NOMO-1 (cell line): ENCODE measurements at regions not wholly inside any gene's neighbourhood (a gene's known extent, or its start where the extent isn't known, plus 50 kb on each side); places are given as distances from the start of the nearest gene placed in this dataset.

Experiments
- DNase-seq, 2 experiments: peaks; one replicate each; lab custom pipeline; 2025; ENCODE audit not compliant: unreplicated experiment in 2 of 2; lab: John Stamatoyannopoulos, UW

DNA sequence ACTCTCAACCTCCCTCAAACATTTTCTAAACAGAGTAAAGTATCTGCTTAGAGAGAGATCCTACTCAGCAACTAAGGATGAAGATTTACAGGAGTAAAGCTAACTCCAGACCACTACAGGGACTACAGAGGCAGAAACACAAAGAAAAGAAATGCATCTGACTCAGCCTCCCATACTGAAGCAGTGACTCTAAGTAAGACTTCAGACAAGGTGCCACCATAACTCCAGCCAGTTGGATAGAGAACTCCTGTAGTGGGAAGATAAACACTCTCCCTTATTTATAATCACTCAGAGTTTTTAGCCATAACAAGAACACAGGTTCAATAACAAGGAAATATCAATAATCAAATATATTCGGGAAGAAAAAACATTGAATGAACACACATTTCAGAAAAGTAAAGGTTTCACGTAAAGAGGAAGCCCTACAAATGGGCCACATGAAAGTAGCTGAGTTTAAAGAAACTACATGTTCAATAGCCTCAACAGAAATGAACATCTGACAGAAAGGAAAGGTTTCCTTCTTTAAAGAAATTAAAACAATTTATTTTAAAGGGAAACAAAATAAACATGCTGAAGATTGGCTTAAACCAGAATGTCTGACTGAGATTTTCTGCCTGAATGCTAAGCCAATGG lies 519.9 kb downstream of the KCNJ3 start:
- no peak for DNase-seq

DNA sequence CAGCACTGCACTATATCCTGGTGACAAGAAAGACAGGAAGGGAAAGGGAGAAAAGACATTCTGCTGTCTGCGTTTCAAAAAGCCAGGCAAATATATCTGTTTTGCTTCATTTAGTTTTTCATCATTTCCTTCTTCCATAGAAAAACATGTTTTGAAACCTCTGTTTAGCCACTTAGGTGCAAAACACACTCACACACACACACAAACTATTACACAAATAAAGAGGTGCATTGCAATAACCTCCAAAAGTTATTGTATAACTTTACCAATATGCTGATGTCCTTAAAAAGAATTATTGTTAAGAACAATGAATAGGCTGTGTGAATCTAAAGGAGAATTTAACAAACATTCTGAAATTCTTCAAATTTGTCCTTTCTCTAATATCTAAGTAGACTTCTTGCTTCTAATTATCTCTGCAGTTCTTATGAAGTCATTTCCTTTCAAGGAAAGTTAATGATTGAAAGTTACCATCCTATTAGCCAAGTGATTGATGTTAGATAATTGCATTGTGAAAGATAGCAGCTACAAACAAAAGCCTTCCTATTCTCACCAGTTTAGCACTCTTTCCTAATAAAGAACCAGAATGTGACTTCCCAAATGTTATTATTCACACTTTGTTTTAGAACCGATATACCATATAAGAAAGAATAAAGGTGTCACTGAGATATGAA lies 516.7 kb downstream of the KCNJ3 start:
- no peak for DNase-seq

DNA sequence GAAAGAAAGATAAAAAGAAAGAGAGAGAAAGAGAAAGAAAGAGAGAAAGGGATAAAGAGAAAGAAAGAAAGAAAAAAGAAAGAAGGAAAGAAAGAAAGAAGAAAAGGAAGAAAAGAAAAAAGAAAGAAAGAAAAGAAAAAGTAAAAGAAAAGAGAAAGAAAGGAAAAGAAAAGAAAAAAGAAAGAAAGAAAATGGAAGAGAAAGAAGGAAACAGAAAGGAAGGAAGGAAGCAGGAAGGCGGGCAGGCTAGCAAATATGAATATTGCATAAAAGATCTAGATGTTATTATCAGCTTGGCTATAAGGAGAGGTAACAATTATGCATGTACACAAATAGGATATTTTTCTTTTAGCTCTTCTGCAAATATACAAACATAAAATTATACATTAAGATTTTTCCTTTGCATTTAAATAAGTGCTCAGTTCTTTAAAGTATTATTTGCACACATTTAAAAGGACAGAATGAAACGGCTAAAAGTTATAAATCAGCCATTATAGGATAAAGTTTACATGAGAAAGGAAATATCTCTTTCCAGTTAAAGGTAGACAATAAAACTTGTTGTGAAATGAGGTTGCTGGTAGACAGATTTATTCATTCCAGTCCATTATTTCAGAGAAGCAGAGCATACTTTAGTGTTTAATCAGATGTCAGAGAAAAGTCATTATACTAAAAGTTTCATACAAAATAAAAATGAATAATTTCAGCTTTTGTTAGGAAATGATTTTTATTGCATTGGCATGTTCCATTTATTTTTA lies 511.4 kb downstream of the KCNJ3 start:
- no peak for DNase-seq

DNA sequence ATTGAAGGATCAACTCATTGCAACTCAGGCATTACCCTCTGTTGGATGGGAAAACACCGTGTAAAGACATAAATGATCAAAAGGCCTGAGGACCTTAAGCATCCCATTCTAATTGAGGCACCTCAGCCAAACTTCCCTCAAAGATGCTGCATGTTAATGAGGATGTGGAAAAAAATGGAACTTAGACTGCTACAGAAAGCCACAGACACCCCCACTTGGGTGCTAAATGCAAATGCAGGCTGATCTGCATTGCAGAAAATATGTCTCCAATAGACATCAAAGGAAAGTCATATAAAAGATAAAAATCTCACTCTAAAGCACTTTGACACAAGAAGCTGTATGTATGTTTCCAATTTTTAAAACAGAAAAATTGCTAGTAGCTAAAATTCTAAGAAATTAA lies 504.7 kb downstream of the KCNJ3 start:
- DNase-seq: no peak

DNA sequence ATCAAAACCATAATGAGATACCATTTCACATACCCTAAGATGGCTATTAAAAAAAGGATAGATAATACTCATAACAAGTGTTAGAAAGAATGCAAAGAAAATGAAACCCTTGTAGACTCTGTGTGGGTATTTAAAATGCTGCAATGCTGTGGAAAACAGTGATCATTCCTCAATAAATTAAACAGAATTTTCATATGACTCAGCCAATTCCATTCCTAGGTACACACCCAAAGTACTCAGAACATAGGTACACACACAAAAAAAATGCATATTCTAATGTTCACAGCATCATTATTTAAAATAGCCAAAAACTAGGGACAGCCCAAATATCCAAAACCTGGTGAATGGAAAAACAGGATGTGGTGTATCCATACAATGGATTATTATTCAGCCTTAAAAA lies 502.3 kb downstream of the KCNJ3 start:
- DNase-seq: no peak

DNA sequence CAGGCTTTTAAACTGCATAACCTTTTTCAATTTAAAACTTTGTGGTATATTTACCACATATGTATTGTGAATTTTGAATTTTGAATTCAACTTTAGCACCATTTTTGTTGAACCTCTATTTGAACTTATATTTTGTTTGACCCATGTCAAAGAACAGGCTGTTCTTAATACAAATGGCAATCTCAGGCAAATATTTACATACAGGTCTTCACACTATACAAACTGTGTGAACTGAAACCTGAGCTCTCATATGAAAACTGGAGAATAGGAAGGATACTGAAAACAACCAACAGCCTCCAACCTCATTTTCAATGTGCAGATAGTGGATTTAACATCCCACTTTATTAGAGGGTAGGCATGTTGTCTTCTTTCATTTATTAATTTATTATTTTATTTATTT lies 491.8 kb downstream of the KCNJ3 start:
- no peak for DNase-seq

DNA sequence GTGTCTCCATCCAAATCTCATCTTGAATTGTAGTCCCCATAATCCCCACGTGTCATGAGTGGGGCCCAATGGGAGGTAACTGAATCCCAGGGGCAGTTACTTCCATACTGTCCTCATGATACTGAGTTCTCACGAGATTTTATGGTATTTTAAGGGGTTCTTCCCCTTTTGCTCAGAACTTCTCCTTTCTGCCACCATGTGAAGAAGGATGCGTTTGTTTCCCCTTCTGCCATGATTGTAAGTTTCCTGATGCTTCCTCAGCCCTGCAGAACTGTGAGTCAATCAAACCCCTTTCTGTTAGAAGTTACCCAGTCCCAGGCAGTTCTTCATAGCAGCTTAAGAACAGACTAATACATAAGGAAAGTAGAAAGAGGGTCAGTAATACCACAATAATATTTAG lies 480.4 kb downstream of the KCNJ3 start:
- DNase-seq: peak in 1 of 2 experiments; percentile 19

DNA sequence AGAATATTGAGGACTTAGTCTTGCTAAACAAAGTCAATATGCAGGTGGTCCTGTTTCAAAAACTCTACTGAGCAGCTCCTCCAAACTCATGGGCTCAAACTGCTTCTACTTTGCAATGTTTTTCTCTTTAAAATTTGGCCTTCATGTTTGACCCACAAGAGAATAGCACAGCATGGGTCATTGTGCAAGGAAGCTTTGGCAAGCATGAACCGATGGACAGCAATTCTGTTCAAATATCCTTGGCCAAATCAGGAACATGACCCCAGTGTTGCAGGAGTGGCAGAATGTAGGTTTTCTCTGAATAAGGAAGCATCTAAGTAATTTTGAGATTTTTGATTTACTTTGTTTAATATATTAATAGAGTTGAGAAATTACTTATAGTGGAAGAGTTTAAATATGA lies 477.9 kb downstream of the KCNJ3 start:
- no peak for DNase-seq

DNA sequence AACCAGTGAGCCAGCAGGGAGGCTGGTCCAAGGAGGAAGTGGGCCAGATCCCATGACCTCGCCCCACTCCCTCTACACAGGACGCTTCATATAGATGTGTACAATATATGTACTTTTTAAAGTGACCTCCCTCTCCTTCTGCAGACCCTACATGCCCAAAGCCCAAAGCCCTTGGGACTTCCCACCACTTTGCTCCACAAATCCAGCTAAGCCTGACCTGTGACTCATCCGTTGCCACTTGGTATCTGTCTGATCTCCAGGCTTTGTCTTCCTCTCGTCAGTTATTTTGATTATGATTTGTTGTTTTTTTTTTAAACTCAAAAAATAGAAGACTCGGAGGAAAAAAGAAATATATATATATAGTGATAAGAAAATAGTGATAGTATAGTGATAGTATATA lies 470.8 kb downstream of the KCNJ3 start:
- no peak for DNase-seq

DNA sequence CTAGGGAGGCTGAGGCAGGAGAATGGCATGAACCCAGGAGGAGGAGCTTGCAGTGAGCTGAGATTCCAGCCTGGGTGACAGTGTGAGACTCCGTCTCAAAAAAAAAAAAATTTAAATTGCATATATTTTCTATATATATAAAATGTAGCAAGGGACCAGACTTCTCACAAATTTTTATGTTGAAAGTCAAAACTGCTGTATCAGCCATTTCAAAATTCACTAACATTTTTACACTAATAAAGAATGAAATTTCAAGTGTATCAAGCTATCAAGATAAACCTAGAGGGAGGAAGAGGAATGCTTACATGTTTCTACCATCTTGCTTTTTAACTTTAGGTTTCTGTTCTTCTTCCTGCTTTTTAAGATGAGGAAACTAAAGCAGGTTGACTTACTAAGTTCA lies 464.0 kb downstream of the KCNJ3 start:
- DNase-seq: no peak

DNA sequence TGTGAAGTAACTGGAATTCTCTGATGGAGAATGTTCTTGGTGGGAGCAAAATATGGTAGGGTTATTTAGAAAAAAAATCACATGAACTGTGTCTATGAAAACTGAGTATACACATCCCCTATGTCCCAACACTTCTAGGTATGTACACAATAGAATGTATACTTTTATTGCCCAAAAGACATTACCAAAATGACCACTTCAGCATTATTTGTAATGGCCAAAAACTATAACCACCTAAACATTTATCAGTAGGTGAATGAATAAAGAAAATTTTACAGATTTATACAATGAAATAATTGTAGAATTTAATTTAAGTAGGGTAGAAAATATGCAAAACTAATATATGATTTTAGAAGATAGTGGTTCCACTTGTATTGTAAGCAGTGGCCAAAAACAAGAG lies 462.8 kb downstream of the KCNJ3 start:
- no peak for DNase-seq

DNA sequence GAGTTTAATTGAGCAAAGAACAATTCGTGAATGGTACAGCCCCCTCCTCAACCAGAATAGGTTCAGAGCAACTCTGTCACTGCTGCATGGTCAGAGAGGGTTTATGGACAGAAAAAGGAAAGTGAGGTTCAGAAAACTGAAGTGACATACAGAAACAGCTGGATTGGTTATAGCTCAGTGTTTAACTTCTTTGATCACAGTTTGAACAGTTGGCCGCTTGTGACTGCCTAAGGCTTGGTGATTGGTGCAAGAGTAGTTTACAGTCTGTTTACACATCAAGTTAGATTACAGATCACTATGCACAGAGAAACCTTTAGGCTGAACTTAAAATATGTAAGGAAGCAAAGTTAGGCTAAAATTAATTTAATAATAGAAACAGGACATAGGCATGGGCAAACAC lies 459.2 kb downstream of the KCNJ3 start:
- DNase-seq: no peak

DNA sequence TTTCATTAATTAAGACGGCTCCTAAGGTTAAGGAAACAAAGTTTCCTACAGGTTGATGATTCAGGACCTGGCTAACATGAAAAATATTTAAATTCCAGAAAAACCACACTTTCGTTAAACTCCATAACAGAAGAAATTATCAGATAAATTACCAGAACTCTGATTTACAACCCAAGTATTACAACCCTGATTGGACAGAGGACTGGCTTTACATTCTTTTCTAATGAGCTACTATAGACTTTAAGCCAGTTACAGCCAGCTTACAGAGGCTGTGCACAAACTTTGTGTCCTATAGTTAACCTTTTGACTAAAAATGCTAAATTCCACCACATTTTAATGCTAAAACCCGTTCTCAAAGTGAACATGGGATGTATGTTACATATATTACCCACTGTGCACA lies 458.6 kb downstream of the KCNJ3 start:
- no peak for DNase-seq

DNA sequence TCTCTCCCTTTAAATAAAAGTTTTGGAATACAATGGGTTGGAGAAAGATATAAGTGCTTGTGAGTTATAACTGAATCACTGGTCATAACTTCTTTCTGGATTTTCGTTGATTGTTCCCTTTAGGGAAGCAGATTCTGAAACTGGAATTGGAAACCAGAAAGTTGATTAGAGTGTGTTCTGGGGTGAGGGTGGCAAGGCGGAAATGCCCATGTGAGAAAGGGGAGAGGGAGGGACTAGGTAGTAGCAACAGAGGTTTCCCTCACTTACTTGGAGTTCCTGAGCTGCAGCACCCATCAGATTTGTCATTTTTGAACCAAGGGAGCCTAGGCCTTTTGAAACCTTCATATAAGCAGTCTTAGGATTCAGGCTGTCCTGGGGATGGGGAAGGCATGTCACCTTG lies 453.4 kb downstream of the KCNJ3 start:
- no peak for DNase-seq

DNA sequence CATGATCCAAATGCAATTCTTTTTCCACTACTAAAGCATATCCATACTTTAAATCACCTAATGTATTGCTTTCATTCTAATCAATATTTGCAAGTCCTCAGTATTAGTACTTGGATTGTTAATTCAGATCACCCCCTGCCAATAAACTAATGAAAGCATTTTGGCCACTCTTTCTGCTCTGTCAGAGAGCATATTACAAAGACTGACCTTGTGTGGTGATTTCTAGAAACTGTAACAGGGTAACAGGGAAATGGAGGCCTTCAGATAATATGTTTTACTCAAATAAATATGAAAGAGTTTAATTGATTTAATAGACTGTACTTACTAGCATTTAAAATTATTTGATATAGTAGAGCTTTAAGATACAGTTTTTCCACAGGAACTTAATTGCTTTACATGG lies 453.0 kb downstream of the KCNJ3 start:
- no peak for DNase-seq

DNA sequence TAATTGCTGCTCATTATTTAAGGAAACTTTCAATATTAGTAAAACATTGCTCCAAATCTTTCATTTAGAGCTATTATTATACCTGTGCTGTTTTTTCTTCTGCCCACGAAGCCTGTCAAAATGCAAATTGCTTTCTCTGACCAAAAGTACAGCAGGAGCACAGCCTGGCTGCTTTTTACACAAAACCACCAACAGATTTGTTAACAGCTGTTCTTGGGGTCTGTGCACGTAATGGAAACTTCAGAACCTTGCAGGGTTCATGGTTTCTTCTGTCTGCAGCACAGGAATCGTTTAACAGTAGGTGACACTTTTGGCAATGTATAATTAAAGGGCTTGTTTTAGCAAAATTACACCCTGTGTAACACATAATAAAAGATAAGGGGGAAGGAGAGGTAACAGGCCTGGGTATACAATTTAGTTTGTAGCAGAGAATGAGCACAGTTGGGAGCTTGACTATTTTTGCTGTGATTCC lies 447.3 kb downstream of the KCNJ3 start:
- DNase-seq: no peak

DNA sequence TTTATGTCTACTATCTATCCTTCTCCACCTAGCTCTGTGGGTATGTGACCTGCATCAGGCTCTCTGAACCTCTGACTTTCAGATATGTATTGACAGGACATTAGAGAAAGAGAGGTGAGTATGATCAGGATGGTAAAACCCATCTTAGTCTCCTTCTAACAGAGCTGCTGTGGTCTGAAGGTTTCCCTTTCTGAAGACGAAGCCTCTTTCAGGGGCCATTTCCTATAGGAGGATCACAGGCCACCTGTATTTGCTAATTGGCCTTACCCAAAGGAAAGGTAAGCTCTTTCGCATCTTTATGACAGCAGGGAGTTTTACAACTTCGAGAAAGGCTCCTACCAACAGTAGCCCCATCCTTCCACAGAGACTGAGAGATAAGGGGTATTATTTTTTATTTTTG lies 442.9 kb downstream of the KCNJ3 start:
- DNase-seq: no peak

DNA sequence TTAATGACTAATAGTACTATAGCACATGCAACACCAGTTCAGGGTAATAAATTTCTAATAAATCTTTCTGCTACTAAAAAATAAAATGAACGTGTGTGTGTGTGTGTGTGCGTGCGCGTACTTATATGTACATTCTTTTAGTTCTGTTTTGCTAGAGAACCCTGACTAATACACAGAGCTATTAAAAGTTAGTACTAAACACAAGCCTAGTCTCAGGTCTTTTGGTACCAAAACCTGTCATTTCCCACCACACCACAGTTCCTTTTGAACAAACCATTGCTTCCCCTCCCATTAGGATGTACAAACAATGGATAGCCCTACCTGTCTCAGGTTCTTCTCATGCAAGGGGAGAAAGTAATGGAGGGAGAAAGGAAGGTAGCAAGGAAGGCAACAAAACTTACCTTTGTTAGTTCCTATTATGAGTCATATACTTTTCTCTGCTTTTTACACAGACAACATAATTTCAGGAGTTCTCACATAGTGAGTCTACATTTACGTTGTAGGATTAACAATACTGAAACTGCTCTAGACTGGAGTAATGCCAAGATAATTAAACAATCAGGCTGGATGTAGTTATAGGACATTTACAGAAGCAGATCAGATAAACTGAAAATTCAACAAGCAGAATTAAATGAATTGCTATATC lies 427.2 kb downstream of the KCNJ3 start:
- no peak for DNase-seq

DNA sequence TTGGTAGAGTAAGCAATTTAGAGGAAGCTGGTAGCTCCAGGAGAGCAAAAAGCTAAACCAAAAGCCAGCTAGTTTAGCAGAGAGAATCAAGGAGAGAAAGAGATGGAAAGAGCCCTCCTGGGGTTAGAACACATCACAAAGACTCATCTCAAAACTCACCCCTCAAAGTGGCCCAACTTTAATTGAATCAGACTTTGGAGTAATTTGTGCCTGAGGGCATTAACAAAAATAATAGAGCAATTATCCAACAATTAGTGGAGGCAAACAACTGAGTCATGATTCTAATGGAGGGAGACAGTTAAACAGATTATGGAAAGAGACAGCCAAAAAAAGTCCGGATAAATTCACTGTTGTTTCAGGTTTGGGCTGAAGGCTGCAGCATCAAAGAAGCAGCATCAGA lies 417.4 kb downstream of the KCNJ3 start:
- no peak for DNase-seq

DNA sequence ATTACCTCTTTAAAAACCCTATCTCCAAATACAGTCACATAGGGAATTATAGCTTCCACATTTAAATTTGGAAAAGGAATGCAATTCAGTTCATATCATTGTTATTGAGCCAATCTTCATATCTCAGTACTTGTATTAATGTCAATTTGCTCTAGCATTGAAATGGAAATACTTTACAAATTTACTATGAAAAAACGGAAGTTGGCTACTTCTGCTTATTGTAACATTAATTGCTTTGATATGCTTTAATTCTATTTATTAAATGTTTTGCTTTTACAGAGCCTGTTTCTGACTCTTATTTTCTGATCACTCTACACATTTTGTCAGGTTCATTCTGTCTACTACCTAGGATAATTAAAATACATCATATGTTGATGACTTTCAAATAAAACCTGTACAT lies 412.6 kb downstream of the KCNJ3 start:
- no peak for DNase-seq

DNA sequence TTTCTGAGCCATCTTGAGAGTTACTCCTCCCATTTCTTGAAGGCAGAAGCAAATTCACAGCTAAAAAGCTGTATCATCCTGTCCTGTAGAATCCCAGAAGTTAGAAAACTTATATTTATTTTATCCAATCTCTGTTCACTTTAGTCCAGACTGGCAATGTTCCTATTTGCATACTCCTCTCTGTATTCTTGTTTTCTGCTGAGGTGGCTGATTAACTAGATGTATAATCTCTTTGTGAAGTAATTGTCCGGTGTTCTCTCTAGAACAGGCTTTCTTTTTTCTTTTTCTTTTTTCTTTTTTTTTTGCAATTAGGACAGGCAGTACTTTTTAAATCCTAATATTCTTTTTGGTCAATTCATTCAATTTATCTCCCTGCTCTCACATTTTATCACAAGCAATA lies 411.0 kb downstream of the KCNJ3 start:
- no peak for DNase-seq

DNA sequence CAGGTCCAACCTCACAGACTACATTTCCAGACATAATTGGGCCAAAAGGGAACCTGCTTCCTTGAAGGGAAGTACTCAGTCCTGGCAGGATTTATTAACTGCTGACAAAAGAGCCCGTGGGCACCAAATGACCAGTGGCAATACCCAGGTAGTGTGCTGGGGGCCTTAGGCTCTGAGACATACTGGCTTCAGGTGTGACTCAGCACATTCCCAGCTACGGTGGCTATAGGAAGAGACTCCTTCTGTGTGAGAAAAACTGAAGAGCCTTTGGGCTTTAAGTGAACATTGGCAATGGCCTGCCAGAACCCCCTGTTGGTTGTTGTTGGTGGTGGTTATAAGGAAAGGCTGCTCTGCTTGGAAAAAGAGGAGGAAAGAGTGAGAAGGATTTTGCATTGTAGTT lies 401.8 kb downstream of the KCNJ3 start:
- no peak for DNase-seq
